Parathyroid adenoma (tissue), 2 donors: ENCODE measurements at regions not wholly inside any gene's neighbourhood (a gene's known extent, or its start where the extent isn't known, plus 50 kb on each side); places are given as distances from the start of the nearest gene placed in this dataset.

Experiments used
- H2AFZ ChIP-seq: fragments of 300-600 bp; sonication (generic); one replicate; pipeline ENCODE4 v1.7.0; 2017; ENCODE audit warnings: antibody characterized with exemption, mild to moderate bottlenecking
- H3K27ac ChIP-seq: fragments of 300-600 bp; sonication (generic); one replicate; pipeline ENCODE4 v1.7.0; 2017
- H3K27me3 ChIP-seq: fragments of 300-600 bp; sonication (generic); one replicate; pipeline ENCODE4 v1.7.0; 2017; ENCODE audit warnings: low read length; ENCODE audit not compliant: control insufficient read depth, insufficient read depth
- H3K36me3 ChIP-seq: fragments of 300-600 bp; sonication (generic); one replicate; pipeline ENCODE4 v1.7.0; 2017; ENCODE audit warnings: low read length; ENCODE audit not compliant: control insufficient read depth, insufficient read depth
- H3K4me1 ChIP-seq: fragments of 300-600 bp; sonication (generic); one replicate; pipeline ENCODE4 v1.7.0; 2017; ENCODE audit warnings: control low read depth
- H3K4me2 ChIP-seq: fragments of 300-600 bp; sonication (generic); one replicate; pipeline ENCODE4 v1.7.0; 2017; ENCODE audit warnings: low read length
- H3K4me3 ChIP-seq: fragments of 300-600 bp; sonication (generic); one replicate; pipeline ENCODE4 v1.7.0; 2017; ENCODE audit warnings: low read depth, low read length
- H3K79me2 ChIP-seq: fragments of 300-600 bp; sonication (generic); one replicate; pipeline ENCODE4 v1.7.0; 2017; ENCODE audit warnings: control low read depth
- H3K9ac ChIP-seq: fragments of 300-600 bp; sonication (generic); one replicate; pipeline ENCODE4 v1.7.0; 2017; ENCODE audit warnings: mild to moderate bottlenecking
- H3K9me3 ChIP-seq: fragments of 300-600 bp; sonication (generic); one replicate; pipeline ENCODE4 v1.7.0; 2017; ENCODE audit warnings: low read length; ENCODE audit not compliant: control insufficient read depth
- TF ChIP-seq, protein P1 (sequence below): fragments of 300-600 bp; sonication (generic); IDR thresholded peaks from one replicate; pipeline ENCODE4 v1.7.0; 2017; ENCODE audit warnings: antibody characterized with exemption, mild to moderate bottlenecking
- donor health status: primary hyperparathyroidism.

GRCh38 chr18:28359176-28359575 lies 182.2 kb upstream of the CDH2 start:
- Histone ChIP-seq H2AFZ (no peak overlapping the region), H3K4me2 (no peak overlapping the region), H3K4me1 (no peaks in the 10 kb centered on the region), H3K4me3 (no peak overlapping the region), H3K27ac (no peak overlapping the region), H3K36me3 (no peaks in the 10 kb centered on the region), H3K9me3 (no peaks in the 10 kb centered on the region), H3K79me2 (no peaks in the 10 kb centered on the region), H3K9ac (no peak overlapping the region), H3K27me3 (no peaks in the 10 kb centered on the region)
- TF ChIP-seq, protein P1, sequence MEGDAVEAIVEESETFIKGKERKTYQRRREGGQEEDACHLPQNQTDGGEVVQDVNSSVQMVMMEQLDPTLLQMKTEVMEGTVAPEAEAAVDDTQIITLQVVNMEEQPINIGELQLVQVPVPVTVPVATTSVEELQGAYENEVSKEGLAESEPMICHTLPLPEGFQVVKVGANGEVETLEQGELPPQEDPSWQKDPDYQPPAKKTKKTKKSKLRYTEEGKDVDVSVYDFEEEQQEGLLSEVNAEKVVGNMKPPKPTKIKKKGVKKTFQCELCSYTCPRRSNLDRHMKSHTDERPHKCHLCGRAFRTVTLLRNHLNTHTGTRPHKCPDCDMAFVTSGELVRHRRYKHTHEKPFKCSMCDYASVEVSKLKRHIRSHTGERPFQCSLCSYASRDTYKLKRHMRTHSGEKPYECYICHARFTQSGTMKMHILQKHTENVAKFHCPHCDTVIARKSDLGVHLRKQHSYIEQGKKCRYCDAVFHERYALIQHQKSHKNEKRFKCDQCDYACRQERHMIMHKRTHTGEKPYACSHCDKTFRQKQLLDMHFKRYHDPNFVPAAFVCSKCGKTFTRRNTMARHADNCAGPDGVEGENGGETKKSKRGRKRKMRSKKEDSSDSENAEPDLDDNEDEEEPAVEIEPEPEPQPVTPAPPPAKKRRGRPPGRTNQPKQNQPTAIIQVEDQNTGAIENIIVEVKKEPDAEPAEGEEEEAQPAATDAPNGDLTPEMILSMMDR, result no peak

GRCh38 chr18:28357766-28358401 lies 181.0 kb upstream of the CDH2 start:
- Histone ChIP-seq H3K9me3 (no peaks in the 10 kb centered on the region), H3K36me3 (no peaks in the 10 kb centered on the region), H2AFZ (no peak overlapping the region), H3K27ac (no peak overlapping the region), H3K4me2 (no peak overlapping the region), H3K4me3 (no peak overlapping the region), H3K79me2 (no peaks in the 10 kb centered on the region), H3K9ac (no peak overlapping the region), H3K27me3 (no peaks in the 10 kb centered on the region), H3K4me1 (no peaks in the 10 kb centered on the region)
- TF ChIP-seq, protein P1, result no peak

GRCh38 chr18:28350821-28351220 lies 173.9 kb upstream of the CDH2 start:
- TF ChIP-seq, protein P1, result no peak
- H3K27ac ChIP-seq, result no peak overlapping the region
- H3K36me3 ChIP-seq, result no peaks in the 10 kb centered on the region
- no peaks in the 10 kb centered on the region for H3K9me3 ChIP-seq
- H3K4me3 ChIP-seq, result no peak overlapping the region
- no peaks in the 10 kb centered on the region for H3K4me1 ChIP-seq
- H3K9ac ChIP-seq, result no peak overlapping the region
- no peak overlapping the region for H3K4me2 ChIP-seq
- H3K79me2 ChIP-seq, result no peaks in the 10 kb centered on the region
- H2AFZ ChIP-seq, result no peak overlapping the region
- no peaks in the 10 kb centered on the region for H3K27me3 ChIP-seq

DNA sequence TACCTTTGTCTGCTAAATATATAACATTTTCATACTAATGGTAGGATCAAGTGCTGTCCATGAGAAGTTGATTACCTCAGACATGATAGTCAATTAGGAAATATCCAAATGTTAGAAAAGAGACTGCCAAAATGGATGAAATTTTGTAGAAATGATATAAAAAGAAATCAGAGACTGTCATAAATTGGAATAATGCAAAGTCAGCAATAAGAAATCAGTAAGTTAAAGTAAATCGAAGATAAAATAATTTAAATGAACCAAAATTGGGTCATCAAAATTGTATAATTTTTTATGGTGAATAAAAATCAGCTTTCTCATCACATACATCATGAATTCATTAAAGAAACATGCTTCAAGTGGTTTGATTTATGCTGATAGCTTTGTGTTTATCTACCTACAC lies 165.3 kb upstream of the CDH2 start:
- Histone ChIP-seq H3K27ac (no peak overlapping the region), H3K27me3 (no peaks in the 10 kb centered on the region), H3K4me1 (no peaks in the 10 kb centered on the region), H3K4me3 (no peak overlapping the region), H2AFZ (no peak overlapping the region), H3K4me2 (no peak overlapping the region), H3K36me3 (no peaks in the 10 kb centered on the region), H3K9ac (no peak overlapping the region), H3K79me2 (no peaks in the 10 kb centered on the region), H3K9me3 (no peaks in the 10 kb centered on the region)
- TF ChIP-seq, protein P1, result no peak

DNA sequence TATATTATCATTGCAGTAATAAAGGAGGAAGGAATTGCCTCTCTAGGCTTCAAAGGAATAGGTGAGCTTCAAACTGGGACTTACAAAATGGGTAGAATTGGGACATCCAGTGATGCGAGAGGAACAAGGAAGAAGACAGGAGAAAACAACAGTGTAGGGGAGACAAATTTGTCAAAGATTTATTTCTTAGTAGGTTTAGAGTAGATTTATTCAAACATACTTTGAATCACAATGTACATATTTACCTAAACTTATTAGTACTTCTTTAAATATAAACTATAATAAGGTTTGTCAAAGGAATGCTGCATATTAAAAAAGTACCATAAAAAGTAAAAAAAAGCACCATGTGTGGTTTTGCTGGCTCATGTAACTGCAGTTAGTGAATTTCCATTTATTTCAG lies 161.4 kb upstream of the CDH2 start:
- no peak overlapping the region for H3K4me2 ChIP-seq
- H3K9me3 ChIP-seq, result no peaks in the 10 kb centered on the region
- H3K9ac ChIP-seq, result no peak overlapping the region
- no peak overlapping the region for H3K4me3 ChIP-seq
- no peak overlapping the region for H3K27ac ChIP-seq
- no peaks in the 10 kb centered on the region for H3K4me1 ChIP-seq
- H2AFZ ChIP-seq, result no peak overlapping the region
- H3K36me3 ChIP-seq, result no peaks in the 10 kb centered on the region
- TF ChIP-seq, protein P1, result no peak
- no peaks in the 10 kb centered on the region for H3K79me2 ChIP-seq
- H3K27me3 ChIP-seq, result no peaks in the 10 kb centered on the region
